H1 (cell line): ENCODE measurements at regions not wholly inside any gene's neighbourhood (a gene's known extent, or its start where the extent isn't known, plus 50 kb on each side); places are given as distances from the start of the nearest gene placed in this dataset.

Experiments
- CTCF ChIA-PET: fragments of 300-600 bp; sonication (Branson Sonifier 250); formaldehyde crosslinking; loops from one replicate; lab custom pipeline; 2021; ENCODE audit not compliant: partially characterized antibody; lab: Charles Lee
- POLR2A ChIA-PET: fragments of 300-600 bp; sonication (Branson Sonifier 250); formaldehyde crosslinking; loops from one replicate; lab custom pipeline; 2021; ENCODE audit warnings: inconsistent platforms; ENCODE audit not compliant: partially characterized antibody; lab: Charles Lee
- DNase-seq, 2 experiments: peaks; one replicate each; pipeline versions ENCODE4 v3.0.0 to v3.0.0-alpha.2; 2010 to 2022; ENCODE audit warnings: low spot score in 2 of 2, low read depth in 1 of 2, mixed read lengths in 1 of 2
- FAIRE-seq: peaks from 2 replicates; lab custom pipeline; 2011; peaks lifted over from hg19 to GRCh38; lab: Jason Lieb, UNC
- H2AFZ ChIP-seq: 2 replicates; pipeline ENCODE4 v1.8.1; 2012; ENCODE audit warnings: low read length, inconsistent platforms
- H2AK5ac ChIP-seq: 2 replicates; pipeline ENCODE4 v1.6.1; 2013; ENCODE audit warnings: low read depth, low read length
- H2BK120ac ChIP-seq: replicated peaks from 2 replicates; pipeline ENCODE3; 2013; ENCODE audit warnings: low read depth, low read length, inconsistent platforms
- H2BK12ac ChIP-seq: 2 replicates; pipeline ENCODE4 v1.6.1; 2013; ENCODE audit warnings: low read depth, low read length
- H2BK15ac ChIP-seq: 2 replicates; pipeline ENCODE4 v1.6.1; 2013; ENCODE audit warnings: low read length
- H2BK20ac ChIP-seq: 2 replicates; pipeline ENCODE4 v1.6.1; 2013; ENCODE audit warnings: low read length
- H2BK5ac ChIP-seq: 2 replicates; pipeline ENCODE4 v1.6.1; 2013; ENCODE audit warnings: low read depth, low read length
- H3K14ac ChIP-seq: 2 replicates; pipeline ENCODE4 v1.6.1; 2013; ENCODE audit warnings: inconsistent platforms; ENCODE audit not compliant: insufficient read length
- H3K18ac ChIP-seq: 2 replicates; pipeline ENCODE4 v1.6.1; 2013; ENCODE audit warnings: low read length; ENCODE audit errors: extremely low read depth
- H3K23ac ChIP-seq: 2 replicates; pipeline ENCODE4 v1.6.1; 2013; ENCODE audit warnings: inconsistent platforms; ENCODE audit not compliant: insufficient read length
- H3K23me2 ChIP-seq: 2 replicates; pipeline ENCODE4 v1.6.1; 2013; ENCODE audit warnings: low read depth, low read length
- H3K27ac ChIP-seq: 2 replicates; pipeline ENCODE4 v1.6.1; 2011; ENCODE audit warnings: low read depth, low read length, inconsistent platforms
- H3K27me3 ChIP-seq, 4 experiments: replicated peaks in 1 of 4; 1 replicate in 1 of 4; 2 replicates in 3 of 4; pipeline versions ENCODE4 v1.6.1 to v1.8.1; 2011 to 2013; ENCODE audit warnings: low read length in 3 of 4, mild to moderate bottlenecking in 3 of 4, inconsistent platforms in 2 of 4, mixed read lengths in 2 of 4, moderate library complexity in 1 of 4; ENCODE audit not compliant: control insufficient read depth in 3 of 4, insufficient read depth in 3 of 4; ENCODE audit errors: extremely low read depth in 1 of 4
- H3K36me3 ChIP-seq, 4 experiments: 2 replicates each; pipeline versions ENCODE4 v1.6.1 to v1.8.1; 2011 to 2013; ENCODE audit warnings: mild to moderate bottlenecking in 4 of 4, low read length in 3 of 4, moderate library complexity in 2 of 4, control low read depth in 1 of 4, inconsistent platforms in 1 of 4; ENCODE audit not compliant: insufficient read depth in 4 of 4, control insufficient read depth in 2 of 4
- H3K4ac ChIP-seq: replicated peaks from 2 replicates; pipeline ENCODE3; 2013; ENCODE audit warnings: low read length, low read depth, mixed read lengths, inconsistent platforms; ENCODE audit not compliant: insufficient read length
- H3K4me1 ChIP-seq, 4 experiments: replicated peaks in 1 of 4; 1 replicate in 1 of 4; 2 replicates in 3 of 4; pipeline versions ENCODE4 v1.6.1 to v1.8.1; 2011 to 2013; ENCODE audit warnings: low read length in 3 of 4, inconsistent platforms in 2 of 4, mixed read lengths in 1 of 4; ENCODE audit not compliant: insufficient read depth in 4 of 4, control insufficient read depth in 3 of 4
- H3K4me2 ChIP-seq, 2 experiments: 2 replicates each; pipeline versions ENCODE4 v1.6.1 to v1.8.1; 2011 to 2013; ENCODE audit warnings: low read depth in 2 of 2, low read length in 2 of 2, control low read depth in 1 of 2, inconsistent platforms in 1 of 2, mild to moderate bottlenecking in 1 of 2; ENCODE audit not compliant: insufficient read depth in 1 of 2
- H3K4me3 ChIP-seq, 4 experiments: fragments of 200-600, 300-600 bp in 1 of 4; sonication (generic), shearing (Covaris generic), sonication (Bioruptor Twin) in 1 of 4; 2 replicates each; pipeline versions ENCODE4 v1.5.1 to v1.8.1; 2011 to 2016; ENCODE audit warnings: low read length in 4 of 4, low read depth in 3 of 4, control low read depth in 2 of 4, inconsistent platforms in 2 of 4, mild to moderate bottlenecking in 2 of 4, mixed read lengths in 1 of 4, moderate library complexity in 1 of 4; ENCODE audit not compliant: insufficient read depth in 2 of 4; ENCODE audit errors: extremely low read depth in 1 of 4
- H3K56ac ChIP-seq: replicated peaks from 2 replicates; pipeline ENCODE3; 2013; ENCODE audit warnings: low read depth, mild to moderate bottlenecking, mixed read lengths, low read length, inconsistent platforms; ENCODE audit not compliant: insufficient read length
- H3K79me1 ChIP-seq: 2 replicates; pipeline ENCODE4 v1.6.1; 2013; ENCODE audit warnings: low read depth, low read length, control low read depth
- H3K79me2 ChIP-seq, 2 experiments: 2 replicates each; pipeline versions ENCODE4 v1.6.1 to v1.8.1; 2012 to 2013; ENCODE audit warnings: low read length in 2 of 2, mild to moderate bottlenecking in 2 of 2, inconsistent platforms in 1 of 2; ENCODE audit not compliant: insufficient read depth in 2 of 2, control insufficient read depth in 1 of 2
- H3K9ac ChIP-seq, 4 experiments: replicated peaks in 1 of 4; 1 replicate in 1 of 4; 2 replicates in 3 of 4; pipeline versions ENCODE4 v1.6.1 to v1.8.1; 2011 to 2013; ENCODE audit warnings: low read depth in 3 of 4, low read length in 3 of 4, control low read depth in 2 of 4, mild to moderate bottlenecking in 2 of 4, moderate library complexity in 2 of 4, inconsistent platforms in 1 of 4; ENCODE audit errors: extremely low read depth in 1 of 4
- H3K9me3 ChIP-seq, 2 experiments: 2 replicates each; pipeline versions ENCODE4 v1.6.1 to v1.8.1; 2012 to 2013; ENCODE audit warnings: mild to moderate bottlenecking in 2 of 2, moderate library complexity in 2 of 2, control low read depth in 1 of 2, inconsistent platforms in 1 of 2, low read depth in 1 of 2, low read length in 1 of 2, mixed read lengths in 1 of 2; ENCODE audit not compliant: insufficient read depth in 2 of 2
- H4K20me1 ChIP-seq, 2 experiments: replicated peaks in 1 of 2; 2 replicates each; pipeline versions ENCODE3 to v1.8.1; 2011 to 2013; ENCODE audit warnings: inconsistent platforms in 2 of 2, low read length in 2 of 2, mild to moderate bottlenecking in 1 of 2; ENCODE audit not compliant: insufficient read depth in 2 of 2, control insufficient read depth in 1 of 2
- H4K5ac ChIP-seq: 2 replicates; pipeline ENCODE4 v1.6.1; 2013; ENCODE audit warnings: low read length, low read depth, mixed read lengths, inconsistent platforms; ENCODE audit not compliant: insufficient read length
- H4K8ac ChIP-seq: 2 replicates; pipeline ENCODE4 v1.8.0; 2013; ENCODE audit warnings: mild to moderate bottlenecking, moderate library complexity, low read length, inconsistent platforms; ENCODE audit not compliant: insufficient read depth; ENCODE audit errors: extremely low read depth
- H4K91ac ChIP-seq: replicated peaks from 2 replicates; pipeline ENCODE3; 2013; ENCODE audit warnings: low read length, mixed read lengths, inconsistent platforms; ENCODE audit not compliant: insufficient read length
- BACH1 ChIP-seq: IDR thresholded peaks from 2 replicates; pipeline ENCODE4 v1.6.1; 2012; ENCODE audit warnings: low read length, improper control_type of control experiment
- BRCA1 ChIP-seq: IDR thresholded peaks from 2 replicates; pipeline ENCODE4 v1.6.1; 2012; ENCODE audit warnings: low read depth, low read length, improper control_type of control experiment
- KDM4A ChIP-seq: IDR thresholded peaks from one replicate; pipeline ENCODE4 v1.7.1; 2012; ENCODE audit warnings: low read depth, mild to moderate bottlenecking, moderate library complexity, low read length, inconsistent platforms; ENCODE audit not compliant: severe bottlenecking
- RXRA ChIP-seq: IDR thresholded peaks from 2 replicates; pipeline ENCODE4 v1.6.1; 2011; ENCODE audit warnings: low read depth, mild to moderate bottlenecking, low read length, moderate library complexity; ENCODE audit not compliant: insufficient read depth
- WGBS, 2 experiments: shearing (Covaris generic) in 1 of 2; methylation state at CpG; one replicate each; pipeline versions ENCODE4 v1.1.6 to v1.1.7; 2013 to 2015; ENCODE audit warnings: low lambda C conversion rate in 2 of 2, mixed read lengths in 2 of 2, inconsistent platforms in 1 of 2, low coverage in 1 of 2, missing lambda C conversion rate in 1 of 2; ENCODE audit not compliant: insufficient replicate concordance in 2 of 2, insufficient coverage in 1 of 2, insufficient read length in 1 of 2; ENCODE audit errors: extremely low coverage in 1 of 2, missing lambda C conversion rate in 1 of 2; 5-methylcytosine and 5-hydroxymethylcytosine counted together
- TF ChIP-seq, protein P1 (sequence below): IDR thresholded peaks from 2 replicates; pipeline ENCODE4 v1.6.1; 2012; ENCODE audit warnings: inconsistent platforms

DNA sequence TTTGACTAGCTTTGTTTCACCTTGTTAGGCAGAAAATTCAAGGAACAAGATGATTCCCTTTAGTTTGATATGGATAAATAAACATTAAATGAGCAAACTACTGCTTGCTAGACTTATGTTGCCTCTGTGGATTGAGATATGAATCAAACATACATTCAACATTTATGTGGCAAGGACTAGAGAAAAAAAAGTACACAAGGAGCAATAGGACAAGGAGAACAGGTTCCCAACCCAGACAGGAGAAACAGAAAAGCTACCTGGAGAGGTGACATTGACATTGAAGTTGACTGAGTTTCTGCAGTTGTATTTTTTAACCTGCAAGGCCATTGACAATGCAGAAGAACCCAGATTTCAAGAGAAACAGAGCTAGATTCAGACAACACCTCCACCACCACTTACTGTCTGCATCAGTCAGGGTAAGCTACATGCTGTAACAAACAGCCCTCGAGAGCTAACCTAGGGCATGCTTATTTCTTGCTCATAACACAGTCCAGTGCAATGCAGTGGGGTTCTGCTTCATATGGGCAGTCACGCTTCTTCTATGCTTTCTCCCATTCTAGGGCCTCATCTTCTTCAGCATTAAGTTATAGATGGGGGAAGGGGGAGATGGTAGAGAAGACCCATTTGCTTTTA lies 180.9 kb upstream of the LYZL1 start:
- Histone ChIP-seq H2AFZ (no peak overlapping the region), H3K9me3 (no peaks in the 10 kb centered on the region), H3K4me1 (no peaks in the 10 kb centered on the region), H3K18ac (no peak overlapping the region), H3K79me2 (no peaks in the 10 kb centered on the region), H4K8ac (no peak overlapping the region), H4K91ac (no peak overlapping the region), H3K4ac (no peak overlapping the region), H2BK5ac (no peak overlapping the region), H3K14ac (no peak overlapping the region), H3K36me3 (no peaks in the 10 kb centered on the region), H3K4me2 (no peak overlapping the region), H3K23ac (no peak overlapping the region), H2BK120ac (no peak overlapping the region), H3K27ac (no peak overlapping the region), H2BK20ac (no peak overlapping the region), H3K4me3 (no peak overlapping the region), H2AK5ac (no peak overlapping the region), H3K56ac (no peak overlapping the region), H3K27me3 (no peaks in the 10 kb centered on the region), H2BK15ac (no peak overlapping the region), H2BK12ac (no peak overlapping the region), H4K20me1 (no peaks in the 10 kb centered on the region), H3K79me1 (no peaks in the 10 kb centered on the region), H3K23me2 (no peaks in the 10 kb centered on the region), H3K9ac (no peak overlapping the region), H4K5ac (no peak overlapping the region)
- ChIA-PET POLR2A (no interaction called here), CTCF (interaction anchor here (1.0 to 8.2 kb wide), 6 partner anchors 11 to 444 kb away, joined by 3 to 47 read pairs (median 4); no protein-coding TSS in a partner anchor)
- FAIRE-seq (no peak), DNase-seq (no peak)
- 97% methylated on average over 2 of the region's 2 CpGs; no CpG with 5 or more reads in 1 of the 2 experiments for WGBS, 2 experiments
- TF ChIP-seq BRCA1 (no peak), KDM4A (no peak), RXRA (no peak), BACH1 (no peak)
- TF ChIP-seq, protein P1, sequence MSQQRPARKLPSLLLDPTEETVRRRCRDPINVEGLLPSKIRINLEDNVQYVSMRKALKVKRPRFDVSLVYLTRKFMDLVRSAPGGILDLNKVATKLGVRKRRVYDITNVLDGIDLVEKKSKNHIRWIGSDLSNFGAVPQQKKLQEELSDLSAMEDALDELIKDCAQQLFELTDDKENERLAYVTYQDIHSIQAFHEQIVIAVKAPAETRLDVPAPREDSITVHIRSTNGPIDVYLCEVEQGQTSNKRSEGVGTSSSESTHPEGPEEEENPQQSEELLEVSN, result no peak
